MM.1S (cell line): ENCODE measurements at regions not wholly inside any gene's neighbourhood (a gene's known extent, or its start where the extent isn't known, plus 50 kb on each side); places are given as distances from the start of the nearest gene placed in this dataset.
"Not testable (repeated sequence)": the region's sequence is repeated elsewhere in the genome, so short reads cannot be mapped to it uniquely, and the experiment has no call there.

ENCODE experiments used
- DNase-seq: peaks from one replicate; pipeline ENCODE4 v3.0.0-alpha.2; 2015
- H2AFZ ChIP-seq: fragments of 300-600 bp; sonication (generic); 2 replicates; pipeline ENCODE4 v1.6.0; 2016; ENCODE audit warnings: antibody characterized with exemption, low read length
- H3F3A ChIP-seq: fragments of 300-600 bp; sonication (generic); 2 replicates; pipeline ENCODE4 v1.6.1; 2016; ENCODE audit warnings: mild to moderate bottlenecking, antibody characterized with exemption, low read length, moderate library complexity, mixed read lengths; ENCODE audit not compliant: insufficient read depth
- H3K27ac ChIP-seq: fragments of 300-600 bp; sonication (generic); 2 replicates; pipeline ENCODE4 v1.5.1; 2016; ENCODE audit warnings: mild to moderate bottlenecking, low read length
- H3K27me3 ChIP-seq: fragments of 300-600 bp; sonication (generic); replicated peaks from 2 replicates; pipeline ENCODE4 v1.6.0; 2016; ENCODE audit warnings: low read length; ENCODE audit not compliant: insufficient read depth
- H3K36me3 ChIP-seq: fragments of 300-600 bp; sonication (generic); replicated peaks from 2 replicates; pipeline ENCODE4 v1.6.1; 2016; ENCODE audit warnings: mild to moderate bottlenecking, low read length, mixed read lengths; ENCODE audit not compliant: insufficient read depth
- H3K4me1 ChIP-seq: fragments of 300-600 bp; sonication (generic); 2 replicates; pipeline ENCODE4 v1.6.1; 2016; ENCODE audit warnings: low read length, mixed read lengths
- H3K4me2 ChIP-seq: fragments of 300-600 bp; sonication (generic); 2 replicates; pipeline ENCODE4 v1.6.0; 2016; ENCODE audit warnings: low read depth, low read length
- H3K4me3 ChIP-seq: fragments of 300-600 bp; sonication (generic); 2 replicates; pipeline ENCODE4 v1.5.1; 2016; ENCODE audit warnings: low read length, mixed read lengths
- H3K79me2 ChIP-seq: fragments of 300-600 bp; sonication (generic); 2 replicates; pipeline ENCODE4 v1.6.1; 2016; ENCODE audit warnings: mixed run types, low read length, mixed read lengths
- H3K9ac ChIP-seq: fragments of 300-600 bp; sonication (generic); 2 replicates; pipeline ENCODE4 v1.6.1; 2016; ENCODE audit warnings: low read length, mixed read lengths
- H3K9me2 ChIP-seq: fragments of 300-600 bp; sonication (generic); replicated peaks from 2 replicates; pipeline ENCODE4 v1.6.1; 2016; ENCODE audit warnings: mild to moderate bottlenecking, low read length, mixed read lengths; ENCODE audit not compliant: insufficient read depth
- H3K9me3 ChIP-seq: fragments of 300-600 bp; sonication (generic); replicated peaks from 2 replicates; pipeline ENCODE4 v1.6.1; 2016; ENCODE audit warnings: mild to moderate bottlenecking, low read length, mixed read lengths; ENCODE audit not compliant: insufficient read depth
- H4K20me1 ChIP-seq: fragments of 300-600 bp; sonication (generic); 2 replicates; pipeline ENCODE4 v1.6.1; 2016; ENCODE audit warnings: mild to moderate bottlenecking, low read length, moderate library complexity, mixed read lengths; ENCODE audit not compliant: insufficient read depth

DNA sequence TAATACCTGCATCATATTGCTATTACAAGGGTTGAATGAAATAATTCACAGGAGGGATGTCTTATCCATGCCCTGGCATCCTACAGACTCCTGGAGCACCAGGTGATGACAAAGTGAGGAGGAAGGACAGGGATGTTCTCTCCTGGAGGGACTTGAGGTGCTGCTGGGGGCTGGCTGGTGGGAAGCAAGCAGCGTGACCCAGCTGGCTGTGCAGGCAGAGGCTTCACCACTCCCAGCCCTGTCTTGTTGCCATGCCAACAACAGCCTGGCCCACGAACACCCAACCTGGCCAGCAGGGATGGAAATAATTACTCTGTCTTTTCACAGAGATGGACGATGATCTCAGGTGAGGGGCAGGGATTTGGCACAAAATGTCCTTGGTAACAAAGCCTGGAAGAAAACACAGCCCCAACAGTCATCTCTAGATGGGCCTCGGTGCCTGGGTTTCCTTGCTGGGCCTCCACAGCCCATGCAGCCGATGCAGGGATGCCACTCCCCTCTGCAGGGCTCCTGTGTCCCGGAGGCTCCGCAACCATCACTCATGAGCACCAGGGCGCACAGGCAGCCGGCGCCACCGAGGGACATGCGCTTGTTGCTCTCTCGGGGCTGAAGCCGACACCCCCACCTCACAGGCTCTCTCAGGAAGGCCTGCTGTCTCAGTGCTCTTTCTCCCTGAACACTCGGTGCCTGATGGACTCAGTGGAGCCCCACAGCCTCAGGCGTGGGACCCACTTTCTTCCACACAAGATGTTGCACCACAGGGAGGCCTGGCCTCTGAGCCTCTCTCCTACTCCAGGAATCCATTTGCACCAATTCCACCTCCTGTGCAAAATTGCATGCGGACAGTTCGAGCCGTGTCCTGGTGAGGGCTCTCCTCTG is 205.9 kb downstream of the LAT start:
- H3K4me2 ChIP-seq, H3K36me3 ChIP-seq, H3K4me1 ChIP-seq, H3K27ac ChIP-seq, H3F3A ChIP-seq, H3K9me3 ChIP-seq, H3K79me2 ChIP-seq, H2AFZ ChIP-seq, H3K9ac ChIP-seq, H3K9me2 ChIP-seq, DNase-seq, H4K20me1 ChIP-seq, H3K4me3 ChIP-seq, H3K27me3 ChIP-seq: not testable (repeated sequence)

DNA sequence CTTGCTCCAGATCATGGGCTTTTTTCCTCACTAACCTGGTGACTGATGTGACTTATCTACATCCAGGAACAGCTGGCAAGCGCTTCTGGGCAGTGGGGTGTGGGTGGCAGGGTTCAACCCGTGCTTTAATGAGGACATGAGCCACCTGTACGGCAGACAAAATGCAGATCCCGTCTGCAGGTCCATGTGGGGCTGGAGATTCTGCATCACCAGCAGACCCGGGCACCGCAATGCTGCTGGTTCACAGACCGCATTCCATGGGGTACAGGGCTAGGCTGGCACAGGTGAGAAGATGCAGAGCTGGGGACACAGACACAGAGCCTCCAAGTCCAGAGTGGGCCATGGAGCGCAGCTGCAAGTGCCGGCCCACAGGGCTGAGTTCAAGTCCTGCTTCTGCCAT is 204.0 kb downstream of the LAT start:
- not testable (repeated sequence) for H3K79me2 ChIP-seq, H3K36me3 ChIP-seq

GRCh38 chr16:29186306-29187220 is 201.7 kb downstream of the LAT start:
- not testable (repeated sequence) for H3K4me1 ChIP-seq, H3K36me3 ChIP-seq, H2AFZ ChIP-seq, H3K9me3 ChIP-seq, DNase-seq, H4K20me1 ChIP-seq, H3K4me3 ChIP-seq, H3K9me2 ChIP-seq, H3F3A ChIP-seq, H3K9ac ChIP-seq, H3K79me2 ChIP-seq, H3K4me2 ChIP-seq, H3K27ac ChIP-seq
- peaks cover 34% of the 10 kb centered on the region for H3K27me3 ChIP-seq

More for the DNA sequence above, 204.0 kb downstream of the LAT start:
- peaks cover 20% of the 10 kb centered on the region for H3K27me3 ChIP-seq
- H3K9me3 ChIP-seq, H3K4me2 ChIP-seq, H3K9me2 ChIP-seq, H4K20me1 ChIP-seq, H3K27ac ChIP-seq, H3F3A ChIP-seq, DNase-seq, H2AFZ ChIP-seq, H3K4me1 ChIP-seq, H3K4me3 ChIP-seq, H3K9ac ChIP-seq: not testable (repeated sequence)

- H3K36me3 ChIP-seq, H3K9me2 ChIP-seq, H2AFZ ChIP-seq, H3K27ac ChIP-seq, DNase-seq, H3K4me3 ChIP-seq, H3K4me1 ChIP-seq, H3K4me2 ChIP-seq, H3K9me3 ChIP-seq, H3K9ac ChIP-seq, H4K20me1 ChIP-seq, H3K79me2 ChIP-seq, H3F3A ChIP-seq: not testable (repeated sequence)
- peaks cover 40% of the 10 kb centered on the region for H3K27me3 ChIP-seq
These were observed 201.0 kb downstream of the LAT start for GRCh38 chr16:29185872-29186271.

DNA sequence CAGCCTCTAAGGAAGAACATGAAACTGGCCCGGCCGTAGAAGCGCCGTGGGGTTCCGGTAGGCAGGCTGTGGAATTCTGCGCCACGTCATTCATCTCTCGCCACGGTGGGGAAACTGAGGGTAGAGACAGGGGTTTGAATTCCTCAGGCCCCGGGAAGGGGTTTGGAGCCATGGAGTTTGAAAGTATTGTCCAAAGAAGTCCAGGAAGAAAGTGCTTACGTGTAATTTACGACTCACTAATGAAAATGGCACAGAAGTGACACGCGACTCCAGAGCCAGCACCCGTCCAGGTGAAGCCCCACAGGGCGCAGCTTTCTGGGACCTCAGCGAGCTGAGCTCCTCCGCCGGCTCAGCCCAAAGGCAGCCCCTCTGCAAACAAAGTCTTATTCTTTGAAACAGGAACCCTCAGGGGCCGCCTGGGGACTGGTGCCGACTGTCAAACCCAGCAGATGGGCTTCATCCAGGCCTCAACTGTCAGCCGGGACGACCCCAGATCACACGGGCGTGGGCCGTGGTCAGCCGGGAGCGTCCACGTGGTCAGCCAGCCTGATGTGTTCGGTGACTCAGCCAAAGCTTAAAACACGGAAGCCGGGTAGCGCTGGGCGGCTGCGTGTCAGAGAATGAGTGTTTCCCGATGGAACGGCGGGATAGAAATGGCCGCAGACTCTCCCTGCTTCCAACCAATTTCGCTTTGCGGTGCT is 200.0 kb downstream of the LAT start:
- not testable (repeated sequence) for H3K9me2 ChIP-seq, H3K36me3 ChIP-seq, H3K9ac ChIP-seq, H3K79me2 ChIP-seq, H3K9me3 ChIP-seq, H3K4me2 ChIP-seq, H2AFZ ChIP-seq, H3K4me1 ChIP-seq, H3K4me3 ChIP-seq, H3F3A ChIP-seq, H4K20me1 ChIP-seq, DNase-seq, H3K27ac ChIP-seq
- peaks cover 40% of the 10 kb centered on the region for H3K27me3 ChIP-seq

- not testable (repeated sequence) for H3K4me3 ChIP-seq, H3K4me2 ChIP-seq, H3K79me2 ChIP-seq, H3K36me3 ChIP-seq, H3K9me3 ChIP-seq, H3F3A ChIP-seq, H4K20me1 ChIP-seq, H3K9me2 ChIP-seq, H3K9ac ChIP-seq, H2AFZ ChIP-seq, H3K4me1 ChIP-seq, DNase-seq, H3K27ac ChIP-seq
- peaks cover 40% of the 10 kb centered on the region for H3K27me3 ChIP-seq
These were observed 198.4 kb downstream of the LAT start for GRCh38 chr16:29182940-29183868.
